Vagina (tissue), 2 donors: ENCODE measurements at regions not wholly inside any gene's neighbourhood (a gene's known extent, or its start where the extent isn't known, plus 50 kb on each side); places are given as distances from the start of the nearest gene placed in this dataset.
A peak's percentile ranks its signal among the peaks of the same experiment; 100 is the strongest.

ENCODE experiments used
- DNase-seq, 2 donors: peaks; one replicate each; pipeline ENCODE4 v3.0.0-alpha.2; 2017; ENCODE audit errors: extremely low spot score in 2 of 2
- H3K27ac ChIP-seq: fragments of 200-600 bp; sonication (generic); one replicate; pipeline ENCODE4 v1.5.1; 2019
- H3K27me3 ChIP-seq: fragments of 200-600 bp; sonication (generic); one replicate; pipeline ENCODE4 v1.5.1; 2019
- H3K36me3 ChIP-seq, 2 donors: fragments of 200-600 bp; sonication (generic); one replicate each; pipeline ENCODE4 v1.5.1; 2017 to 2019
- H3K4me1 ChIP-seq: fragments of 200-600 bp; sonication (generic); one replicate; pipeline ENCODE4 v1.5.1; 2019
- H3K4me3 ChIP-seq, 2 donors: fragments of 200-600 bp; sonication (generic); 1 replicate in 1 of 2; 2 replicates in 1 of 2; pipeline ENCODE4 v1.5.1; 2016 to 2019
- H3K9me3 ChIP-seq: fragments of 200-600 bp; sonication (generic); one replicate; pipeline ENCODE4 v1.5.1; 2019
- CTCF ChIP-seq, 3 experiments: fragments of 450-650 bp in 2 of 3; fragments of 200-600 bp in 1 of 3; sonication (generic) in 1 of 3; IDR thresholded peaks; one replicate each; pipeline ENCODE4 v1.5.1; 2017 to 2019; ENCODE audit warnings: antibody characterized with exemption in 3 of 3, mild to moderate bottlenecking in 2 of 3, moderate library complexity in 2 of 3
- POLR2A ChIP-seq, 2 donors: fragments of 450-650 bp; IDR thresholded peaks; one replicate each; pipeline ENCODE4 v1.6.1; 2017; ENCODE audit warnings: antibody characterized with exemption in 2 of 2, mild to moderate bottlenecking in 2 of 2, moderate library complexity in 2 of 2
- POLR2AphosphoS5 ChIP-seq, 2 donors: sonication (generic); formaldehyde crosslinking; IDR thresholded peaks; one replicate each; pipeline ENCODE4 v1.9.0; 2017; ENCODE audit warnings: antibody characterized with exemption in 2 of 2, mild to moderate bottlenecking in 2 of 2, low read depth in 1 of 2; ENCODE audit not compliant: insufficient read depth in 1 of 2
- intact Hi-C: fragments of 100-400 bp; cut with DNase I; formaldehyde crosslinking; loops from one replicate; pipeline ENCODE4 v1.15.1; 2023

- no peak overlapping the region for H3K4me3 ChIP-seq
- no peaks in the 10 kb centered on the region for H3K4me1 ChIP-seq
- H3K27ac ChIP-seq = no peak overlapping the region
- TF ChIP-seq CTCF (IDR thresholded peaks at IDR 0.05) (no peak), POLR2AphosphoS5 (IDR thresholded peaks at IDR 0.05; ENCODE audit: insufficient read depth in 1 of 2, low read depth in 1 of 2) (no peak), POLR2A (IDR thresholded peaks at IDR 0.05) (no peak)
- intact Hi-C loops = no loop called here
- no peaks in the 10 kb centered on the region for H3K9me3 ChIP-seq
- no peaks in the 10 kb centered on the region for H3K36me3 ChIP-seq
- no peaks in the 10 kb centered on the region for H3K27me3 ChIP-seq
- DNase-seq = peak in 1 of 2 donors; percentile 22
Measured at GRCh38 chr22:47994601-47995263, 1232.3 kb downstream of the TBC1D22A start.

- Histone ChIP-seq H3K27ac (no peak overlapping the region), H3K36me3 (no peaks in the 10 kb centered on the region), H3K27me3 (no peaks in the 10 kb centered on the region), H3K4me3 (no peak overlapping the region), H3K4me1 (no peaks in the 10 kb centered on the region), H3K9me3 (no peaks in the 10 kb centered on the region)
- intact Hi-C loops = no loop called here
- DNase-seq = no peak
- TF ChIP-seq POLR2AphosphoS5 (IDR thresholded peaks at IDR 0.05; ENCODE audit: insufficient read depth in 1 of 2, low read depth in 1 of 2) = no peak
- no peak for TF ChIP-seq POLR2A (IDR thresholded peaks at IDR 0.05)
- TF ChIP-seq CTCF (IDR thresholded peaks at IDR 0.05) = no peak
Measured at GRCh38 chr22:47994045-47994444, 1231.6 kb downstream of the TBC1D22A start.

- no peaks in the 10 kb centered on the region for H3K4me1 ChIP-seq
- H3K4me3 ChIP-seq = no peak overlapping the region
- H3K27ac ChIP-seq = no peak overlapping the region
- no peaks in the 10 kb centered on the region for H3K27me3 ChIP-seq
- DNase-seq = no peak
- TF ChIP-seq POLR2A (IDR thresholded peaks at IDR 0.05) (no peak), CTCF (IDR thresholded peaks at IDR 0.05) (no peak), POLR2AphosphoS5 (IDR thresholded peaks at IDR 0.05; ENCODE audit: insufficient read depth in 1 of 2, low read depth in 1 of 2) (no peak)
- H3K36me3 ChIP-seq = no peaks in the 10 kb centered on the region
- no peaks in the 10 kb centered on the region for H3K9me3 ChIP-seq
- intact Hi-C loops = no loop called here
Measured at GRCh38 chr22:47990481-47990880, 1228.0 kb downstream of the TBC1D22A start.

GRCh38 chr22:47987885-47988515 is 1225.5 kb downstream of the TBC1D22A start:
- Histone ChIP-seq H3K27ac (no peak overlapping the region), H3K36me3 (no peaks in the 10 kb centered on the region), H3K4me1 (no peaks in the 10 kb centered on the region), H3K4me3 (no peak overlapping the region), H3K9me3 (no peaks in the 10 kb centered on the region), H3K27me3 (no peaks in the 10 kb centered on the region)
- intact Hi-C loops = no loop called here
- no peak for DNase-seq
- TF ChIP-seq CTCF (IDR thresholded peaks at IDR 0.05) = no peak

GRCh38 chr22:47976219-47976618 is 1213.8 kb downstream of the TBC1D22A start:
- DNase-seq = no peak
- no peaks in the 10 kb centered on the region for H3K9me3 ChIP-seq
- H3K27ac ChIP-seq = no peak overlapping the region
- no peaks in the 10 kb centered on the region for H3K4me1 ChIP-seq
- H3K27me3 ChIP-seq = no peaks in the 10 kb centered on the region
- no peak overlapping the region for H3K4me3 ChIP-seq
- TF ChIP-seq POLR2A (IDR thresholded peaks at IDR 0.05) = no peak
- TF ChIP-seq POLR2AphosphoS5 (IDR thresholded peaks at IDR 0.05; ENCODE audit: insufficient read depth in 1 of 2, low read depth in 1 of 2) = no peak
- TF ChIP-seq CTCF (IDR thresholded peaks at IDR 0.05) = no peak
- no peaks in the 10 kb centered on the region for H3K36me3 ChIP-seq
- intact Hi-C loops = no loop called here
